Lower leg skin (tissue), 3 donors: ENCODE measurements at regions not wholly inside any gene's neighbourhood (a gene's known extent, or its start where the extent isn't known, plus 50 kb on each side); places are given as distances from the start of the nearest gene placed in this dataset.

ENCODE experiments used
- CTCF ChIP-seq, 3 donors: fragments of 450-650 bp; IDR thresholded peaks; one replicate each; pipeline ENCODE4 v1.5.1; 2016; ENCODE audit warnings: antibody characterized with exemption in 3 of 3, mild to moderate bottlenecking in 3 of 3, moderate library complexity in 2 of 3
- POLR2A ChIP-seq, 2 donors: fragments of 450-650 bp; IDR thresholded peaks; one replicate each; pipeline ENCODE4 v1.6.1; 2016 to 2017; ENCODE audit warnings: antibody characterized with exemption in 2 of 2, mild to moderate bottlenecking in 1 of 2, moderate library complexity in 1 of 2

- TF ChIP-seq CTCF (IDR thresholded peaks at IDR 0.05): no peak
- TF ChIP-seq POLR2A (IDR thresholded peaks at IDR 0.05): no peak
Measured at GRCh38 chr13:80037505-80037888, 303.4 kb downstream of the SPRY2 start.
